ENCODE measurements at regions not wholly inside any gene's neighbourhood (a gene's known extent, or its start where the extent isn't known, plus 50 kb on each side); places are given as distances from the start of the nearest gene placed in this dataset.

DNA sequence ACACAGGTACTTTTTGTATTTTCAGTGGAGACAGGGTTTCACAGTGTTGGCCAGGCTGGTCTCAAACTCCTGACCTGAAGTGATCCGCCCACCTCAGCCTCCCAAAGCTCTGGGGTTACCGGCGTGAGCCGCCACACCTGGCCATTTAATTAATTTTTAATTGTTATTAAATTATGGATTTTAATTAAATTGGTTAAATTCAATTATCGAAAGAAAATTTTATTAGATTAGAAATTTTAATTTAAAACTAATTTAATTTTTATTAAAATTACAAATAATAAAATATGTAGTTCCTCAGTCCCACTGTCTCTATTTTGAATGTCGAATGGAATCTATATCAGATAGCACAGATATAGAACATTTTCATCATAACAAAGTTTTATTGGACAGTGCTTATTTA is 416.5 kb downstream of the GABRG2 start:
- no peak overlapping the region for H3K4me3 Mint-ChIP-seq
- H3K27ac ChIP-seq (ENCODE audit: low read length) = no peak overlapping the region
- intact Hi-C loops (cut with micrococcal nuclease) = no loop called here
- H3K9me3 ChIP-seq (ENCODE audit: control insufficient read depth, insufficient read depth, low read length) = no peaks in the 10 kb centered on the region
- H3K4me1 ChIP-seq (ENCODE audit: control insufficient read depth, insufficient read depth, low read length) = no peaks in the 10 kb centered on the region
- no peaks in the 10 kb centered on the region for H3K4me1 Mint-ChIP-seq
- no peak overlapping the region for H3K4me3 ChIP-seq (ENCODE audit: low read length)
- no peak for TF ChIP-seq CTCF (IDR thresholded peaks at IDR 0.05)
- 88% methylated on average over 1 of the region's 6 CpGs for WGBS (ENCODE audit: insufficient coverage)
- H3K36me3 Mint-ChIP-seq = no peaks in the 10 kb centered on the region
- no peak for ATAC-seq
- H3K27ac Mint-ChIP-seq = no peak overlapping the region
- H3K9me3 Mint-ChIP-seq = peaks cover 4 to 10% of the 10 kb centered on the region in 2 donors
- H3K36me3 ChIP-seq (ENCODE audit: control insufficient read depth, insufficient read depth, low read length) = no peaks in the 10 kb centered on the region
- no peak for DNase-seq
- no peaks in the 10 kb centered on the region for H3K27me3 ChIP-seq (ENCODE audit: control insufficient read depth, insufficient read depth, low read length)
- no peaks in the 10 kb centered on the region for H3K27me3 Mint-ChIP-seq (ENCODE audit: low read depth in 2 of 2)

DNA sequence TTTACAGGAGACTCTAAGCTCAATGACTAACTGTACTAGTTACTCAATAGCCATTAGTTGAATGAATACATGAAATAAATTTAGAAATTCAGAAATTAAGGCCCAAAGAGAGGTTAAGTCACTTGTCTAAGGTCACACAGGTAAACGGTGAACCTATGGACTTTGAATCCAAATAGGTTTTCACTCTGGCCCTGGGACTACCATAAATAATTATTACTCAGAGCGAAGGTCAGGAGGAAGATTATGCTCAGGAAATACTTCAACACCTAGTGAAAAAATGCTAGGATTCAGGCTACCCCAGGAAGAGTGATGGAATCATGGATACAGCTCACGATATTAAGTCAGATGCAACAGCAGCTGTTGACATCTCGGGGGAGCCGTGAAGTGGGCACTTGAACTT is 417.4 kb downstream of the GABRG2 start:
- Histone ChIP-seq H3K36me3 (ENCODE audit: control insufficient read depth, insufficient read depth, low read length) (no peaks in the 10 kb centered on the region), H3K9me3 (ENCODE audit: control insufficient read depth, insufficient read depth, low read length) (no peaks in the 10 kb centered on the region), H3K4me3 (ENCODE audit: low read length) (no peak overlapping the region), H3K27ac (ENCODE audit: low read length) (no peak overlapping the region), H3K27me3 (ENCODE audit: control insufficient read depth, insufficient read depth, low read length) (no peaks in the 10 kb centered on the region), H3K4me1 (ENCODE audit: control insufficient read depth, insufficient read depth, low read length) (no peaks in the 10 kb centered on the region)
- Mint-ChIP-seq H3K27ac (no peak overlapping the region), H3K4me3 (no peak overlapping the region), H3K9me3 (peaks cover 4 to 10% of the 10 kb centered on the region in 2 donors), H3K4me1 (no peaks in the 10 kb centered on the region), H3K27me3 (ENCODE audit: low read depth in 2 of 2) (no peaks in the 10 kb centered on the region), H3K36me3 (no peaks in the 10 kb centered on the region)
- 96% methylated on average over 5 of the region's 5 CpGs for WGBS (ENCODE audit: insufficient coverage)
- no peak for ATAC-seq
- intact Hi-C loops (cut with micrococcal nuclease) = no loop called here
- TF ChIP-seq CTCF (IDR thresholded peaks at IDR 0.05) = no peak
- DNase-seq = no peak

DNA sequence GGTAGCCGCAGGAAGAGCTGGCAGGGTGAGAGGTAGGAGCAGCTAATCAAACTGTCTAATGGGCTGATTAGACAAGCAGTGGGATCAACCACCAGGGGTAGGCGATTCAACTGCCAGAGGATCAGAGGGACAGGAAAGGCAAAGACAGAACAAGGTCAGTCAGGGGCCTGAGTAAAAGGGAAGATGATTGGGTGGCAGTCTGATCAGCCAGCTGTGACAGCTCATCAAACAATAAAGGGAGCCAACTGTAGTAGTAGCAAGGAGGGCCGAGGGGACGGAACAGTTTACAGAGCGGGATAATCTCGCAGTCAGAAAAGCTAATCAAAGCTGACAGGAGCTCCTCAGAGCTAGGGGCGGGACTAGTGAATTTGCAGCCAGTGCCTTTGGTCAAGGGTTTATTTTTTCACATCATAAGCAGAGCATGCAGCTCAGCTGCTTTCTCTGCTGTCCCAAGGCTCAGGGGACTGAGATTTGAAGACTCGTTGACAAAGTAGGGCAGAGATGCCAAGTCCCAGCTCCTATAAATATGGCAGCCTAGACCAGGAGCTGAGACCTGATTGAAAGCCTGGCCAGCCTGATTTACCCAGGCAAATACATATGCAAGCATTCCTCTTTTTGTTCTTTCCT is 418.2 kb downstream of the GABRG2 start:
- intact Hi-C loops (cut with micrococcal nuclease) = no loop called here
- WGBS (ENCODE audit: insufficient coverage) = 78% methylated on average over 8 of the region's 8 CpGs
- H3K36me3 Mint-ChIP-seq = no peaks in the 10 kb centered on the region

More for the DNA sequence above, 418.2 kb downstream of the GABRG2 start:
- H3K27ac ChIP-seq (ENCODE audit: low read length) = no peak overlapping the region
- no peaks in the 10 kb centered on the region for H3K4me1 Mint-ChIP-seq
- H3K27me3 ChIP-seq (ENCODE audit: control insufficient read depth, insufficient read depth, low read length) = no peaks in the 10 kb centered on the region
- H3K4me1 ChIP-seq (ENCODE audit: control insufficient read depth, insufficient read depth, low read length) = no peaks in the 10 kb centered on the region
- no peaks in the 10 kb centered on the region for H3K27me3 Mint-ChIP-seq (ENCODE audit: low read depth in 2 of 2)
- TF ChIP-seq CTCF (IDR thresholded peaks at IDR 0.05) = no peak
- H3K9me3 Mint-ChIP-seq = peaks cover 4 to 10% of the 10 kb centered on the region in 2 donors
- H3K36me3 ChIP-seq (ENCODE audit: control insufficient read depth, insufficient read depth, low read length) = no peaks in the 10 kb centered on the region
- no peaks in the 10 kb centered on the region for H3K9me3 ChIP-seq (ENCODE audit: control insufficient read depth, insufficient read depth, low read length)
- H3K27ac Mint-ChIP-seq = no peak overlapping the region
- H3K4me3 Mint-ChIP-seq = no peak overlapping the region
- H3K4me3 ChIP-seq (ENCODE audit: low read length) = no peak overlapping the region
- ATAC-seq = no peak
- no peak for DNase-seq

All from natural killer cell (primary cell).